ENCODE measurements at regions not wholly inside any gene's neighbourhood (a gene's known extent, or its start where the extent isn't known, plus 50 kb on each side); places are given as distances from the start of the nearest gene placed in this dataset.

DNA sequence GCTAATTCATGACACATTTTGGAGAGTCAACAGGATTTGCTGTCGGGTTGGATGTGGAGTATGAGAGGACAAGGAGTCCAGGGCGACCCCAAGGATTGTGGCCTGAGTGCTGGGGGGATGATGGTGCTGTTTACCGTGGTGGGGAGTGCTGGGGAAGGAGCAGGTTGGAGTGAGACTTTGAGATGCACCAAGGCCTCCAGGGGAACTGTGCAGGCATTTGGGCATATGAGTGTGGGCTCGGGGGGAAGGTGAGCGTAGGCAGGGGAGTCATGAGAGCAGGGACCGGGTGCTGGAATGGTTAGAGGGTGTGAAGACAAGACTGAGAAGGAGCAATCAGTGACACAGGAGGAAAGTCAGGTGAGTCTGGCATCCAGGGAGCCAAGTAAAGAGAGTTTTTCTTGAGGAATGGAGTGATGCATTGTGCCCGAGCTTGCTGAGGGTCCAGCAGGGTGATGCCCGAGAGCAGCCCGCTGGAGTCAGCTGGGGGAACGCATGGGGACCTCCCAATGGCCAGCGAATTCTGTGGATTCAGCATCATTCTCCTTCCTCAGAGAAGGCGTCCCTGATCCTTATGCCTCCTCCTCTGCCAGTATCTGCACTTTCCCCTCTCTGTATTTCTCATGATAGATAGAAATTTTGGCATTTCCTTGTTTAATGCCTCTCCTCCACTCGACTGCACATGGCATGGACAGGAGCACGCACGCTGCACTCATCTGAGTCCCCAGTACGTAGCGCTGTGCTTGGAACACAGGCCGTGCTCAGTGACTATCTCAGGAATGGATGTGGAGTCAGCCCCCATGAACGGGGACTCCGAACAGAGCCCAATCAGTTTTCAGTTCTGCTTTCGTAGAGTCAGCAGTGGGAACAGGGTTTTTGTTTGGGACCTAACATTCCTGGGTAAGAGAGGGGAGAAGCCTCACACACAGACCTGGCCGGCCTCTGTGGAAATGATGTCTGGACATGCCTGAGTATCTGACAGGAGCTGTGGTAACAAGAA is 52.1 kb upstream of the ETV3 start:
- TF ChIP-seq POLR2A (IDR thresholded peaks at IDR 0.05; ENCODE audit: low read depth) (no peak), CTCF (IDR thresholded peaks at IDR 0.05) (no peak), EP300 (IDR thresholded peaks at IDR 0.05) (no peak)
